ENCODE measurements at regions not wholly inside any gene's neighbourhood (a gene's known extent, or its start where the extent isn't known, plus 50 kb on each side); places are given as distances from the start of the nearest gene placed in this dataset.

GRCh38 chrX:87924619-87925018 lies 407.0 kb downstream of the KLHL4 start:
- TF ChIP-seq POLR2AphosphoS5 (IDR thresholded peaks at IDR 0.05) = no peak
- no peak for TF ChIP-seq POLR2A (IDR thresholded peaks at IDR 0.05)
